ENCODE measurements at regions not wholly inside any gene's neighbourhood (a gene's known extent, or its start where the extent isn't known, plus 50 kb on each side); places are given as distances from the start of the nearest gene placed in this dataset.

DNA sequence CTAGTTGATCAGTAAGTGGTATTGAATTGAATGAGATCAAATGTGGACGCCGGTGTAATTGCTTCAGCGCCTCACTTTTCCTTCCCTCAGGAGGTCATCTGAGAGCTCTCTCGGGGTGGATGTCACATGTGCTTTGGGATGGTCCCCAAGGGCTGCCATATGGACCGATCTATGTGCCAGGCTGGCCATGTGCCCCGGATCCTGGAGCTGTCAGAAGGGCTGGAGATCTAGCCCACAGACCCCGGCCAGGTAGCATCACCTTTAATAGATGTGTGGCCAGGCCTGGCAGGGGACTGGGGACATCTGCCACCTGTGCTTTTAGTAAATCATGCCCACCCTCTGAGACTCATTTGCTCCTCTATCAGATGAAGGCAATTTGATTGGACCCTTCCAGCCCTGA, 95.3 kb upstream of the CRHR1 start:
- H3K4me3 ChIP-seq = no peak overlapping the region
- H3K27ac ChIP-seq = no peak overlapping the region
- no peaks in the 10 kb centered on the region for H3K36me3 ChIP-seq
- H3K27me3 ChIP-seq = no peaks in the 10 kb centered on the region
- no peak overlapping the region for H3K9ac ChIP-seq
- H3K4me1 ChIP-seq = peaks cover 0 to 6% (median 2%) of the 10 kb centered on the region in 10 experiments; a peak in 1 of 20 replicates
- H3K9me3 ChIP-seq (replicated peaks in 1 of 11) = no peaks in the 10 kb centered on the region
- no peak overlapping the region for H3K4me2 ChIP-seq
- no peak for TF ChIP-seq Cebpa-rat (IDR thresholded peaks at IDR 0.05)
- H4K20me1 ChIP-seq = peaks cover 0 to 7% (median 0%) of the 10 kb centered on the region in 11 experiments; a peak in 1 of 22 replicates

DNA sequence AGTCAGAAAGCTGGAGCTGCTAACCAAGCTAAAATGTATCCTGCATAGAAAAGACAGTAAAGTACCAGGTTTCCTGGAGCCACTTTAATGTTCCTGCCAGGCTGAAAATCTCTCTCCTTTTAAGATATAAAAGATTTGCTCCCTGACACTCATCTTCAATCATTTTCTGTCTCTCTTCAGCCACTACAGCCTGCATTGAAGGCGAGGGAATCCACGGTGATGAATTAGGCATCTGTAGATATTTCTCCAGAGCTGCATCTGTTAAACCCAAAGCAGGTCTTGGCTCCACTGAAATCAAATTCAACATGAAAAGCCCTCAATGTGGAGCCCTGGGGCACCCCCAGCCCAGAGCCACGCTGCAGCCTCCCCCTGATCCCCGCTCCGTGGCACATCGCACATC, 94.7 kb upstream of the CRHR1 start:
- peaks cover 0 to 7% (median 0%) of the 10 kb centered on the region in 11 experiments; a peak in 1 of 22 replicates for H4K20me1 ChIP-seq
- H3K4me1 ChIP-seq = peaks cover 0 to 6% (median 2%) of the 10 kb centered on the region in 10 experiments; a peak in 1 of 20 replicates
- H3K9ac ChIP-seq = no peak overlapping the region
- no peak for TF ChIP-seq Cebpa-rat (IDR thresholded peaks at IDR 0.05)
- no peaks in the 10 kb centered on the region for H3K27me3 ChIP-seq
- no peak overlapping the region for H3K4me2 ChIP-seq
- no peaks in the 10 kb centered on the region for H3K9me3 ChIP-seq (replicated peaks in 1 of 11)
- no peak overlapping the region for H3K4me3 ChIP-seq
- H3K27ac ChIP-seq = no peak overlapping the region
- H3K36me3 ChIP-seq = no peaks in the 10 kb centered on the region

DNA sequence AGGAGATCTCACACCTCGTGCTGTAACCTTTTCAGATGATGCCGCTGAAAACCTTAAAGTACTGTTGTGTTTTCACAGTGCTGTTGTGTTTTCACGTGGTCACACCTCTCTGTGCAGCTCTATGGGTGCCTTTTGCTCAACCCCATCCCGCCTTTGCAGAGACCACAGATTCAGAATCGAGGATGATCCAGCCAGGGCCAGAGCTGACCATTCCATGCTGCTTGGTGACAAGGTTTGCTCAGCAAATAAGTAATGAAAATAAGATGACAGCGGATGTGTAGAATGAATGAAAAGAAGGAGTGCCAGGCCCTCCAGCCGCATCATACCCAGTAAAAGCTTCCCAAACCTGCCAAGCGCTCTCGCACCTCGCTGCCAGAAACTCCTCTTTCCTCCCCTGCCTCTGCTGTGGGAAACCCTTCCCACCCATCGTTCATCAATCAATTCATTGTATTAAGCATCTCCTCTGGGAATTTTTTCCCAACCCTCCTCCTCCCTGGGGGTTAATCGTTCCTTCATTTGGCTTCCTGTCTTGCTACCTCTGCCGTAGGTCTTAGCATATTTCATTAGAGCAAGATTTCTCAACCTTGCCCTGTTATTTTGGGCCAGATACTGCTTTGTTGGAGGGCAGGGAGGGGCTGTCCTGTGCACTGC, 93.4 kb upstream of the CRHR1 start:
- peaks cover 0 to 7% (median 0%) of the 10 kb centered on the region in 11 experiments; a peak in 1 of 22 replicates for H4K20me1 ChIP-seq
- H3K4me3 ChIP-seq = no peak overlapping the region
- no peaks in the 10 kb centered on the region for H3K9me3 ChIP-seq (replicated peaks in 1 of 11)
- H3K27ac ChIP-seq = no peak overlapping the region
- H3K4me2 ChIP-seq = peak overlapping the region in 3 of 11 experiments; percentile 2 to 21 (median 16); a peak in 2 of 22 replicates
- H3K36me3 ChIP-seq = no peaks in the 10 kb centered on the region
- no peak overlapping the region for H3K9ac ChIP-seq
- no peak for TF ChIP-seq Cebpa-rat (IDR thresholded peaks at IDR 0.05)
- H3K27me3 ChIP-seq = no peaks in the 10 kb centered on the region
- H3K4me1 ChIP-seq = peaks cover 0 to 6% (median 2%) of the 10 kb centered on the region in 10 experiments; a peak in 1 of 20 replicates

DNA sequence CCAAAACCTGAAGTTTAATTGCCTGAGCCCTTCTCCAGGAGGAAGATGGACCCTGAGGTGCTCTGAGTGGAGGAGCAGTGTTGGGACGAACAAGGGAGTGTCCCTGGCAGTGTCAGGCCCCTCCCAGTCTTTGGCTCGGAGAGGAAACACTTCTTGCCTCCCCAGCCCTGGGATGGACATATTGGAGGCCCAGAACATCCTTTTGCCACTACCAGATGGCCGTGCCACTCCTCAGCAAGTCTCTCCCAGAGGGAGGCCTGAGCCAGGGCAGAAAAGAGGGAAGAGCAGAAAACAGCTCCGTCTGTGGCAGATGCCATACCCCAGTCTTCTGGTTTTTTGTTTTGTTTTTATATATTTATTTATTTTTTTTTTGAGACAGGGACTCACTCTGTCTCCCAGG, 91.5 kb upstream of the CRHR1 start:
- Histone ChIP-seq H3K4me2 (no peak overlapping the region), H3K9ac (no peak overlapping the region), H3K9me3 (replicated peaks in 1 of 11) (peaks cover 0 to 4% (median 0%) of the 10 kb centered on the region in 11 experiments; a peak in 1 of 22 replicates), H3K36me3 (no peaks in the 10 kb centered on the region), H3K4me1 (peaks cover 0 to 6% (median 2%) of the 10 kb centered on the region in 10 experiments; a peak in 1 of 20 replicates), H3K27ac (no peak overlapping the region), H3K4me3 (no peak overlapping the region), H4K20me1 (peaks cover 0 to 7% (median 0%) of the 10 kb centered on the region in 11 experiments; a peak in 1 of 22 replicates), H3K27me3 (no peaks in the 10 kb centered on the region)
- TF ChIP-seq Cebpa-rat (IDR thresholded peaks at IDR 0.05) = no peak

DNA sequence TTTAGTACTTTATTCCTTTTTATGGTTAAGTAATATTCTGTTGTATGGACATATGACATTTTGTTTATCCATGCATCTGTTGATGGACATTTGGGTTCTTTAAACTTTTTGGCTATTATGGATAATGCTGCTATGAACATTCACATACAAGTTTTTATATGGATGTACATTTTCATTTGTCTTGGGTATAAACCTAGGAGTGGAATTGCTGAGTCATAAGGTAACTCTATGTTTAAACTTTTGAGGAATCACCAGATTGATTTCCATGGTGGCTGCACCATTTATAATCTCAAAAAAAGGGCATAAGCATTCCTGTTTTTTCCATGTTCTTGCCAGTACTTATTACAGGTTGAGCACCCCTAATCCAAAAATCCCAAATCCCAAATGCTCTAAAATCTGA, 90.3 kb upstream of the CRHR1 start:
- TF ChIP-seq Cebpa-rat (IDR thresholded peaks at IDR 0.05) = no peak
- Histone ChIP-seq H3K4me2 (no peak overlapping the region), H3K27me3 (no peaks in the 10 kb centered on the region), H3K36me3 (no peaks in the 10 kb centered on the region), H3K9ac (no peak overlapping the region), H3K4me3 (no peak overlapping the region), H4K20me1 (peaks cover 0 to 7% (median 0%) of the 10 kb centered on the region in 11 experiments; a peak in 1 of 22 replicates), H3K4me1 (peaks cover 0 to 6% (median 2%) of the 10 kb centered on the region in 10 experiments; a peak in 1 of 20 replicates), H3K9me3 (replicated peaks in 1 of 11) (peaks cover 0 to 4% (median 0%) of the 10 kb centered on the region in 11 experiments; a peak in 1 of 22 replicates), H3K27ac (no peak overlapping the region)

DNA sequence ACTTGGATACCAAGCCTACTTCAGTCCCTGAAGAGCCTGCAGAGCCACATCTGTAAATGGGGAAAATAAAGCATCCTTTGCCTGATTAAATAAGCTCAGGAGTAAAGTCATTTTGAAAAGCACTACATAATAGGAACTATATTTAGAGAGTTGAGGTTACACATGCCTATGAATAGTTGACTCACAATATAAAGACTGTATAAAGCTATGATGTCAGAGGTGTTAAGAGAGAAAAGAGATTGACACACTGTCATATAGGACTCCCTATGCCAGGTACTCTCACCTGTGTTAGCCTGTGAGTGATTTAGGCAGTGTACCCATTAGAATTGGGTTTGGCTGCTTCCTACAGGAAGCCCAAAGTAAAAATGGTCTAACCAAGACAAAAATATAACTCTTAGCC, 87.7 kb upstream of the CRHR1 start:
- no peak for TF ChIP-seq Cebpa-rat (IDR thresholded peaks at IDR 0.05)
- no peak overlapping the region for H3K4me2 ChIP-seq
- no peak overlapping the region for H3K9ac ChIP-seq
- no peaks in the 10 kb centered on the region for H3K27me3 ChIP-seq
- H3K36me3 ChIP-seq = no peaks in the 10 kb centered on the region
- no peak overlapping the region for H3K4me3 ChIP-seq
- H3K4me1 ChIP-seq = 0 out of 20 replicates have a peak, but pooled peaks cover 0 to 1% (median 0%) of the 10 kb centered on the region in 10 experiments
- H3K9me3 ChIP-seq (replicated peaks in 1 of 11) = peaks cover 0 to 4% (median 0%) of the 10 kb centered on the region in 11 experiments; a peak in 1 of 22 replicates
- H4K20me1 ChIP-seq = no peaks in the 10 kb centered on the region
- H3K27ac ChIP-seq = no peak overlapping the region

DNA sequence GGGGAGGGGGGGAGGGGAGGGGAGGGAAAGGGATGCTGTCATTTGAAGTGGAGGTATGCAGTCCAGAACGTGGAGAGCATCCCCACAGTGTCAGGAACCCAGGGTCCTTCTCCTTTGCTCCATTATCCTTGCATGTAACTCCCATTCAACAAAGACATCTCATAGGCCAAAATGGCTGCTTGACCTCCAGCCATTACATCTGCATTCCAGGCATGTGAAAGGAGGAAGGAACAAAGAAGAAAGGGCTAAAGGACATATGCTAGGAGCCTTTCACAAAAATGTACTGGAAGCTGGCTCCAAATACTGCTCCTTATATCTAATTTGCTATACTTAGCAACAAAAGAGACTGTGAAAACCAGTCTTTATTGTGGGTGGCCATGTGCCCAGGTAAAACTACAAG, 87.0 kb upstream of the CRHR1 start:
- no peak for TF ChIP-seq Cebpa-rat (IDR thresholded peaks at IDR 0.05)
- Histone ChIP-seq H3K4me3 (no peak overlapping the region), H4K20me1 (no peaks in the 10 kb centered on the region), H3K4me1 (no peaks in the 10 kb centered on the region), H3K27ac (no peak overlapping the region), H3K9me3 (replicated peaks in 1 of 11) (peaks cover 0 to 4% (median 0%) of the 10 kb centered on the region in 11 experiments; a peak in 1 of 22 replicates), H3K27me3 (no peaks in the 10 kb centered on the region), H3K4me2 (no peak overlapping the region), H3K36me3 (no peaks in the 10 kb centered on the region), H3K9ac (no peak overlapping the region)

DNA sequence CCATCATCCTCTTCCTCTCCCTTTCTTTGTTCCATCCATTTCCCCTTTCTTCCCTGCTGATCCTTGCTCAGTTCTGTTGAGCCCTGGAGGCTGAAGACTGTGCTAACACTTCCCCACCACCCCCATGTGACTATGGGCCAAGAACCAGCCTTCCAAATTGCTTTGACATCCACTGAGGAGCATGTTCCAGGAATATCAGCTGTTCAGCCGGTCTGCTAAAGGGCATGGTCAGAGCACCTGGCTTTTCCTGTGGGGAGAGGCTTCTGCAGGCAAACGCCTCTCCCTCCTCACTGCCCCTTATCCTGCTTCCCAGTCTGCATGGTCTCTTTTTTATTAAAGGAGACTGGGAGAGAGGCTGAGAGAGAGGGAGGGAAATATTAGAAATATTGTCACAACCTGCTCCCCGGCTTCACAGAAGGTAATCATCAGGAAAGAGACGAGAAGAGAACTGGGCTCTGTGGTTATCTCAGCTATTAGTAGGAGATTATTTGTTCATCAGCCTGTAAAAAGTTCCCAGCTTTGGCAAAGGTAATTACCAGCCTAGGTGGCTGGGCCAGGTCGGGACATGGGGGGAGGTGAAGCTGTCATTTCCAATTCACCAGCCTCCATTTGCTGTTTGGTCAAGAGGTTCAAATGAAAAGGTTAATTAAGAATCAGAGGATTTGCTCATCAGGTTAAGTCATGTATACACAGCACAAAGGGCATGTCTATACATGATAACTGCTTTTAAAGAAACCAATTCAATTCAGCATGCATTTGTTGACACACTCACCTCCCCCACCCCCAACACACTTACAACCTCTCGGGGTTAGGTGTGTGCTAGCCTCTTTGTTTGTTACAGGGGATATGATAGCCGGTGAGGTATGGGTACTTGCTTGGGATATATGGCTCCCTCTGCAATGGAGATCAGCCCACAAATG, 83.7 kb upstream of the CRHR1 start:
- peaks cover 0 to 4% (median 0%) of the 10 kb centered on the region in 11 experiments; a peak in 1 of 22 replicates for H3K9me3 ChIP-seq (replicated peaks in 1 of 11)
- no peaks in the 10 kb centered on the region for H3K36me3 ChIP-seq
- no peak overlapping the region for H3K27ac ChIP-seq
- peaks cover 0 to 15% (median 0%) of the 10 kb centered on the region in 11 experiments; a peak in 4 of 22 replicates for H4K20me1 ChIP-seq
- no peak overlapping the region for H3K4me2 ChIP-seq
- no peaks in the 10 kb centered on the region for H3K4me1 ChIP-seq
- H3K27me3 ChIP-seq = no peaks in the 10 kb centered on the region
- TF ChIP-seq Cebpa-rat (IDR thresholded peaks at IDR 0.05) = no peak
- H3K9ac ChIP-seq = no peak overlapping the region
- no peak overlapping the region for H3K4me3 ChIP-seq

DNA sequence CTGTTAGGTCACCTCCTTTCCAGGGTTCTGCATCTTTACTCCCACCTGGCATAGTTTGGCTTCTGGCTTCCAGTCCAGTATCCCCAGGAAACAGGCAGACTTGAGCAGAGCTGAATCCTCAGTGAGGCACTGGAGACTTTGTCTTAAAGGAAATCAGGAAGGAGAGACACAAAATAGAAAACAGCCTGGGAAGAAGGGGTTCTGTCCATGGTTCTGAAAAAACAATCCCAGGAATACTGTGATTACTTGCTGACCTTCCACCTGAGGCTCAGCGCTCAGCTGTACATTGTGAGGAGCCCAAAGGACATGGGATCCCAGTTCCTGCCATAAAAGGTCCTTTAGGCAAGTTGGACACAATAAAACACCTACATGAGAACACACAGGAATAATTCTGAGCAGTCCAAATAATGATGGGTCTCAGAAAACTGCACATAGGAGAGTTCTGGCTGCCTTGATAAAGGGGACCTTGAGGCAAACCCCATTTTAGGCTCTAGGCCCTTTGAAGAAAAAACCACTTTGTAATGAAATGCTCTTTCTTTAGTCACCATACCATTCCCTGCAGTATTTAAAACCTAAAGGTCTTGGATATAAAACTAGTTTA, 81.4 kb upstream of the CRHR1 start:
- Histone ChIP-seq H4K20me1 (peaks cover 0 to 22% (median 0%) of the 10 kb centered on the region in 11 experiments; a peak in 4 of 22 replicates), H3K9ac (no peak overlapping the region), H3K9me3 (replicated peaks in 1 of 11) (no peaks in the 10 kb centered on the region), H3K36me3 (no peaks in the 10 kb centered on the region), H3K27me3 (no peaks in the 10 kb centered on the region), H3K4me3 (no peak overlapping the region), H3K4me2 (no peak overlapping the region), H3K4me1 (no peaks in the 10 kb centered on the region), H3K27ac (no peak overlapping the region)
- TF ChIP-seq Cebpa-rat (IDR thresholded peaks at IDR 0.05) = no peak
